HG03442 (cell line): ENCODE measurements at regions not wholly inside any gene's neighbourhood (a gene's known extent, or its start where the extent isn't known, plus 50 kb on each side); places are given as distances from the start of the nearest gene placed in this dataset.
"Not testable (repeated sequence)": the region's sequence is repeated elsewhere in the genome, so short reads cannot be mapped to it uniquely, and the experiment has no call there.

Experiments used
- ATAC-seq: cut with Tn5 transposase; IDR thresholded peaks from one replicate; pipeline ENCODE4 v1.9.1; 2021; ENCODE audit warnings: mild to moderate bottlenecking, moderate library complexity; ENCODE audit not compliant: unreplicated experiment

DNA sequence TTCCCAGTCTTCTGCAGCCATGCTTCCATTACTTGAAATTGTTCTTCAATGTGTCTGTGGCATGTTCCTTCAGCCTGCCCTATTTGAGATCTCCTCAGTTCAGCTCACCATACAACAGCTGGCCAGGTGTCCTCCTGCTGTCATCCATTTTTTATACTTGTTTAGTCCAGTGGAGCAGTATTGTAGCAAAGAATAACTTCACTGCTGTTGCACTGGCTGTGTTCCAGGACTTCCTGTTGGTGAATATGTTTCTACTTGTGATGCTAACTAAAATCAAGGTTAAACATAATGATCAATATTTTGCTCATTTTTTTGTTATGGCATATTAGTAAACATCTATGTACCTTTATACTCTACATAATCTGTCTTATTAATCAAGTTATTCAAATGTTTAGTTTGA lies 1394.1 kb downstream of the PCDH9 start:
- ATAC-seq = no peak

GRCh38 chr13:65834897-65835296 lies 1395.2 kb downstream of the PCDH9 start:
- ATAC-seq = no peak

DNA sequence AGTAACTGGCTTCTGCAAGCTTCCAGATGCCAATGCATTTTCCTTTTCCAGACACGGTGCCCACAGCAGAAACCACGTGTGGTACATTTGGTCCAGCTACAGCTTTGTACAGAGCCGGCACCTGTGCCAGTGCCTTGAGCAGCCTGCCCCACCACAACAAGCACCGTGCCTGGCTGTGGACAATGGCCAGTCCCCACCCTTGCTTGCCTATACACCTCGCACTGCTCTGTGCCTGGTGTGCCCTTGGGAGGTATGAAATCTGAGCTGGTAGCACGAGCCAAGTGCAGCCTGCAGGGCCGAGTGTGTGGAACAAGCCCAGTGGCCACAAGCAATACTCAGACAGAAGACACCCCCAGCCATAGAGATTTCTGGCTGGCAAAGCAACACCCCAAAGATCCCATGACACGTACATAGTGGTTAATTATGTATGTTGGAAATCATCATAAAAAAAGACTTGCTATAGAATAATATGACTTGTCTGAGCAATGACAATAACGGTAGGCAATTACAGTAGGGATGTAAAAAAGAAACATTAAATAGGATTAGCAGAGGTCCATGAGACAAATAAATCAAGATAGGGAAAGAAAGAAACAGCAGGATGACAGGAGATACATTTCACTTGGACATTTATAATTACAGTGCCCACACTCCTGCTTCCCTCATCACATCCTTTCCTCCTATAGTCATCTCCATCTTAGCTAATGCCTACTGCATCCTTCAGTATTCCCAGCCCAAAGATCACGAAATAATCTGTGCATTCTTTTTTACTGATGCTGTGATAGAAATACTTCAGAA lies 1399.5 kb downstream of the PCDH9 start:
- ATAC-seq = no peak

DNA sequence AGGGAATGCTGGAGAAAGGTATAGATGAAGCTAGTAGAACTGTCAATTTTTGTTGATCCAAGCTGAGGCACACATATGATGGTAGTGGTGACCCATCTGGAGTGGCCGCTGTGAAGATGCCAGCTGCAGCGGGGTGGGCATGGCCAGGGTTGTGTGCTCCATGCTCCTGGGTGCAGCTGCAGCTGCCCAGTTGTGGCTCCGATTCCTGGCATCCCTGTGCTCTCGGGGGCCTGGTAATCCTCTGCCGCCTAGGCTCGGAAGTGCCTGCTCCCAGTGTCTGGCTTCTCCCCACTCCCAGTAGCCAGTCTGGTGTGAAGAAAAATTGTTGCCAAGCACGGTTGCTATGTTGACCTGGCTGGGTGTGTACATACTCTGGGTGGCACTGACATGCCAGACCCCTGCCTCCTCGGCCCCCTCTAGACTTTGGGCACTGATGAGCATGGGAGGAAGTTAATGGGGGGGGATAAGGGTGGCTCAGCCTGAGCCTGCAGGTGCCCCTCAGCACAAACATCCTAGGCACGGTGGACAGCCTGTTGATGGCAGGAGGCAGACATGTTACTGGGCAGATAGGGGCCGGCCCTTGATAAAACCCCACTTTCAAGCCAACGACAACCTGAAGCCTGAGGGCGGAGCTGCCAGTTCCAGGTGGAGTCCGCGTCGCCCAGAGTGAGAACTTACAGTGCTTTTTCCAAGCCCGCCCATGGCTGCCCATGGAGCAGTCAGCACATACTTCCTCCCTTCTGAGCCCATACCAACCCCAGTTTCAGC lies 1400.7 kb downstream of the PCDH9 start:
- no peak for ATAC-seq

GRCh38 chr13:65826657-65827056 lies 1403.5 kb downstream of the PCDH9 start:
- ATAC-seq = no peak

DNA sequence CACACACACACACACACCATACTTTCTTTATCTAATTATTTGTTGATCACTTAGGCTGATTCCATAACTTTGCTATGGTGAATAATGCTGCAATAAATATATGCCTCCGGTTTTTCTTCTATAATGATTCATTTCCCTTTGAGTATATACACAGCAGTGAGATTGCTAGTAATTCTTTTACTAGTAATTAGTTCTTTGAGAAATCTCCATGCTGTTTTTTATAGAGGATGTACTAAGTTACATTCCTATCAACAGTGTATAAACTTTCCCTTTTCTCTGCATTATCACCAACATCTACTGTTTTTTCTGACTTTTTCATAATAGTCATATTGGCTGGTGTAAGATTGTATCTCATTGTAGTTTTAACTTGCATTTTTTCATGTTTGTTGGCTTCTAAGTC lies 1405.1 kb downstream of the PCDH9 start:
- no peak for ATAC-seq

DNA sequence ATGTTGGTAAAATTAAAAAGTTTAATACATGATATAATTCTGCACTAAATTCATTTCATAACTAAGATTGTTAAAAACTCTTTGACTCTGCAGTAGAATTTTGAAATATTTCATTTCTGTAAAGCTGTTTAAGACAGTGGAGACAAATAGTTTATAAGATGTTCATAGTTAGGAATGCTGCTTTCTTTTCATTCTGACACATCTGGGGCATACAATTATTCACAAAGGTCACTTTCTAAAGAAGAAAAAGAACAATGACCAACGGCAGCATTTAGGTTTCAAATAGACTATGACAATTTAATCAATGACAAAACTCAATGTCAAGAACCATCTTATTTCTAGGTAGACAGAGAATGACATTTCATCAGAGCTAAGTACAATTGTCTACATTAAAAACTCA lies 1422.1 kb downstream of the PCDH9 start:
- no peak for ATAC-seq

- ATAC-seq = no peak
Measured at GRCh38 chr13:65803530-65804392, 1426.4 kb downstream of the PCDH9 start.

- no peak for ATAC-seq
Measured at GRCh38 chr13:65789815-65790214, 1440.3 kb downstream of the PCDH9 start.

DNA sequence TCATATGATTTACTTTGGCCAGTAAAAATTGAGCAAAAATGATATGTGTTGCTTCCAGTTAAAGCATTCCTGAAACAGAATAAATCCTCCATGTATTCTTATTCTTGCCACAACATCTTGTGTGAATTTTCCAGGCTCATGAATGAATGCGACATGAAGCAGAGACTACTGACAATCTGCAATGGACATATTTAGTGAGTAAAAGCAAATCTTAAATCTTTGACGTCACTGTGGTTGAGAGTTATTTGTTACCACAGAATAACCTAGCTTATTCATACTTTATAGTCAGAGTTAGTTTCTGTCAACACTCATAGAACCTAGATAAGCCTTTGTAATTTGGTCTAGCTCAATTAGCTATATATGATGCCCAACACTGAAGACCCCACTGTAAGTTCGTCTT lies 1443.1 kb downstream of the PCDH9 start:
- ATAC-seq = no peak

DNA sequence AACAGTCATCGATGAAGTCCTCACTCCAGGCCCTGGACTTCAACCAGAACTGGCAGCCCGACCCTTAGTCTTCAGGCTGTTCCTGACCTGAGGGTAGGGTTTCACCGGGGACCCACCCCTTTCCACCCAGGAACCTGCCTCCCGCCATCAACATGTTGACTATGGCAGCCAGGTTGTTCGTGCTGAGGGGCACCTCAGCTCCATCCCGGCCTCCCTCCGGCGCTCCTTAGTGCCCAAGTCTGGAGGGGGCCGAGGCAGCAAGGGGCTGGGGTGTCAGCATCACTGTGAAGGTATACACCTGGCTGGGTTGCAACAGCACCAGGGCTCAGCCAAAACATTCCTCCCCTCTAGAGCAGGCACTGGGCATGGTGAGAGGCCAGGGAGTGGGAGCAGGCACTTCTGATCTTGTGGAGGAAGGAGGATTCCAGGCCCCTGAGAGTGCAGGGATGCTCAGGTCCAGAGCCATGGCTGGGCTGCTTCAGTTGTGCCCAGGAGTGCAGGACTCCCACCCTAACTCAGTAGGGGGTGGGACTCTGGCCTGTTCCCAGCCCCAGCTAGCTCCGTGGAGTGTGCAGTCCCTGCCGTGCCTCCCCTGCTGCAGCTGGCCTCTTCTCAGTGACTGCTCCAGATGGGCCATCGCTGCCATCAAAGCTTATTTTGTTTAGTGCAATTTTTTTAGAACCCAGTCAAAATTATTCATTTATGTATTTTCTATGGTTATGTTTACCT lies 1445.9 kb downstream of the PCDH9 start:
- no peak for ATAC-seq

DNA sequence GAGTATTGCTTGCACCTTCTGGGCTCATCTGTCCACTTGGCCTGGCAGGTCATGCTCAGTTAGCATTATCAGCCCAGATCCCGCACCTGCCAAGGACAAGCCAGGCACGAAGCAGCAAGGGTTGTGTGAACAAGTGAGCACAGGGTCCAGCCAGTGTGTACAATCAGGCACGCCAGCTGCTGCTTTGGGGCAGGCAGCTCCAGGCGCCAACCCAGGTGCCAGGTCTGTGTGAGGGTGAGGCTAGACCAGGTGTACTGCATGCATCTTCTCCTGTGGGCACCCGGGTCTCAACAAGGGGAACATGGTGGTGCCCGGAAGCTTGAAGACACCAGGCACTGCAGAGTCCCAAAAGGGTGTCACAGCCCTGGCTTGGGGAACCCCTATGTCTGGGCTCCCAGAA lies 1446.8 kb downstream of the PCDH9 start:
- no peak for ATAC-seq

DNA sequence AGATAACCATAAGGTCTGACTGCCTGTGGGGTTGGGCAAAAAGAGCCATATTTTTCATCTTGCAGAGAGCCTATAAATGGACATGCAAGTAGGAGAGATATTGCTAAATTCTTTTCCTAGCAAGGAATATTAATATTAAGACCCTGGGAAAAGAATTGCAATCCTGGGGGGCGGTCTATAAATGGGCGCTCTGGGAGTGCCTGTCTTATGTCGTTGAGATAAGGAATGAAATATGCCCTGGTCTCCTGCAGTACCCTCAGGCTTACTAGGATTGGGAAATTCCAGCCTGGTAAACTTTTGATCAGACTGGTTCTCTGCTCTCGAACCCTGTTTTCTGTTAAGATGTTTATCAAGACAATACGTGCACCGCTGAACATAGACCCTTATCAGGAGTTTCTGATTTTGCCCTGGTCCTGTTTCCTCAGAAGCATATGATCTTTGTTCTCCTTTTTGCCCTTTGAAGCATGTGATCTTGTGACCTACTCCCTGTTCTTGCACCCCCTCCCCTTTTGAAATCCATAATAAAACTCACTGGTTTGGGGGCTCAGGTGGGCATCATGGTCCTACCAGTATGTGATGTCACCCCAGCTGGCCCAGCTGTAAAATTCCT lies 1458.3 kb downstream of the PCDH9 start:
- ATAC-seq = not testable (repeated sequence)

- ATAC-seq = no peak
Measured at GRCh38 chr13:65768545-65768944, 1461.6 kb downstream of the PCDH9 start.

DNA sequence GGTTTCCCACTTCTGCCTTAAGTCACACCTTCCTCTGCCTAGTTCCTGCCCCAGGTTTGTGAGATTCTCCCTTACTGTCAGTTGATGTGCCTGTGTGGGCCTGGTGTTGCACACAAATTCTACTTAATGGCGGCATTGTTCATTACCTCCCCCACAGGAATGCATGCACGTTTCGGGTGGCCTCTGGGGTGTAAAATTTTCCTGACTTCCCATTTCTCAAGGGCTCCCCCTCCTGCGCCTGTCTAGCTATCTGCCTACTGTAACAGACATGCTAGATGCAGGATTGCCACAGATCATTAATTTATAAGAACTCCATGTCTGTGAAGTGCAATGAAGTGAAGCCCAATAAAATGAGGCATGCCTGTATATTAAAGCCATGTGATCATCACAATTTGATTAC lies 1466.3 kb downstream of the PCDH9 start:
- no peak for ATAC-seq

DNA sequence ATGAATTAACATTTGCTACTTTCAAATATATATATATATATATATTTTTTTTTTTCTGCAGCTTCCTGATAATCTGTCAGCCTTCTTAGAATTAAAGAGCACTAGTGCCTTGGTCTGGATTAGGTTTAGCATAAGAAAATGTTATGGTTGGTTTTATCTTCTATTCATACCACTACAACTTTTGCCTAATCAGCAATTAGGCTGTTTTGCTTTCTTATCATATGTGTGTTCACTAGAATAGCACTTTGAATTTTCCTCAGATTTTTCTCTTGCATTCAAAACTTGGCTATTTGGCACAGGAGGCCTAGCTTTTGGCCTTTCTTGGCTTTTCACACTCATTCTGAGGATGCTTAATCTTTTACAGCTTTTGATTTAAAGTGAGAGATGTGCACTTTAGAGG lies 1468.1 kb downstream of the PCDH9 start:
- no peak for ATAC-seq

DNA sequence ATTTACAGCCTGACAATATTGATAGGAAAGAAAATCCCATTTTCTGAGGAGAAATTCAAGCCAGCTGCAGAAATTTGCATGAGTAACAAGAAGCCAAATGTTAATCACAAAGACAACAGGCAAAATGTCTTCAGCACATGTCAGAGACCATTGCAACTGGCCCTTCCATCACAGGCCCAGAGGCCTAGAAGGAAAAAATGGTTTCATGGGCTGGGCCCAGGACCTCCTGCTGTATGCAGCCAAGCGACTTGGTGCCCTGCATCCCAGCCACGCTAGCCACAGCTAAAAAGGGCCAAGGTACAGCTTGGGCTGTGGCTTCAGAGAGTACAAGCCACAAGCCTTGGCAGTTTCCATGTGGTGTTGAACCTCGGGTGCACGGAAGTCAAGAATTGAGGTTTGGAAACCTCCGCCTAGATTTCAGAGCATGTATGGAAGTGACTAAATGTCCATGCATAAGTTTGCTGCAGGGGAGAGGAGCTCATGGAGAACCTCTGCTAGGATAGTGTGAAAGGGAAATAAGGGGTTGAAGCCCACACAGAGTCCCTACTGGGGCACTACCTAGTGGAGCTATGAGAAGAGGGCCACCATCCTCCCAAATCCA lies 1474.0 kb downstream of the PCDH9 start:
- ATAC-seq = no peak

- ATAC-seq = no peak
Measured at GRCh38 chr13:65748227-65748626, 1481.9 kb downstream of the PCDH9 start.

GRCh38 chr13:65746406-65746921 lies 1483.7 kb downstream of the PCDH9 start:
- no peak for ATAC-seq

DNA sequence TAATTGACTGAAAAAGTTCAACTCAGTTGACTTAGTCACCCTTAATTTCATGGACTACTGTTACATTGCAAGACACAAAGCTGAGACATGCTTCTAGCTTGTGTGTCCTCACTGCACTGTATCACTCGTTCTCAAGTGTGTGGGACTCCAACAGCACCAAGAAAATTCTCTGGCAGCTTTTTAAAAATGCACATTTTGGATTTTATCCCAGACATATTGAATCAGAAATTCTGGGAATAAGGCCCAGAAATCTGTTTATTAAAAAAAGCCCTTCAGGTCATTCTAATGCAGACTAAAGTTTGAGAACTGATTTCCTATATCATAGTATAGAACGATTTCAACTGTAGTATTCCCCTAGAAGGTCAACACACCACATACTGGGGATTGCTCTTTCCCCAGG lies 1485.3 kb downstream of the PCDH9 start:
- ATAC-seq = no peak
